Gastrocnemius medialis (tissue), 4 donors: ENCODE measurements at regions not wholly inside any gene's neighbourhood (a gene's known extent, or its start where the extent isn't known, plus 50 kb on each side); places are given as distances from the start of the nearest gene placed in this dataset.

Source experiments
- ATAC-seq, 2 donors: fragments of 150-250 bp; one replicate each; pipeline ENCODE4 v1.9.1; 2016
- DNase-seq, 2 donors: peaks; one replicate each; pipeline ENCODE4 v3.0.0-alpha.2; 2019
- H3K27ac ChIP-seq, 4 donors: fragments of 200-600 bp; sonication (generic); 1 replicate in 1 of 4; 2 replicates in 3 of 4; pipeline ENCODE4 v1.5.1; 2016 to 2018; ENCODE audit warnings: mild to moderate bottlenecking in 2 of 4, moderate library complexity in 1 of 4
- H3K27me3 ChIP-seq, 3 donors: fragments of 200-600 bp; sonication (generic) in 2 of 3; 1 replicate in 1 of 3; 2 replicates in 2 of 3; pipeline versions ENCODE4 v1.5.1 to v1.6.0; 2016 to 2019; ENCODE audit warnings: mild to moderate bottlenecking in 1 of 3, moderate library complexity in 1 of 3
- H3K36me3 ChIP-seq, 2 donors: fragments of 200-600 bp; sonication (generic) in 1 of 2; one replicate each; pipeline ENCODE4 v1.5.1; 2017 to 2018
- H3K4me1 ChIP-seq, 2 donors: fragments of 200-600 bp; sonication (generic) in 1 of 2; one replicate each; pipeline ENCODE4 v1.5.1; 2016 to 2017; ENCODE audit warnings: mild to moderate bottlenecking in 2 of 2
- H3K4me3 ChIP-seq, 4 donors: fragments of 200-600 bp; sonication (generic) in 3 of 4; 1 replicate in 1 of 4; 2 replicates in 3 of 4; pipeline ENCODE4 v1.5.1; 2016 to 2019; ENCODE audit warnings: mild to moderate bottlenecking in 2 of 4
- H3K9me3 ChIP-seq, 3 donors: fragments of 200-600 bp; sonication (generic) in 2 of 3; 1 replicate in 1 of 3; 2 replicates in 2 of 3; pipeline ENCODE4 v1.5.1; 2016 to 2019
- POLR2A ChIP-seq, 2 donors: fragments of 450-650 bp; IDR thresholded peaks; one replicate each; pipeline ENCODE4 v1.6.1; 2017; ENCODE audit warnings: antibody characterized with exemption in 2 of 2, mild to moderate bottlenecking in 2 of 2, moderate library complexity in 2 of 2
- in situ Hi-C, 4 donors: fragments of 200-750 bp; cut with MboI; loops; one replicate each; pipeline versions ENCODE4 v1.15.0 to v1.8.0; 2017; ENCODE audit warnings: low sequenced_read_pairs in 4 of 4
- intact Hi-C: fragments of 100-400 bp; cut with DNase I; formaldehyde crosslinking; loops from one replicate; pipeline ENCODE4 v1.15.1; 2023; ENCODE audit warnings: low total_unique reads
- TF ChIP-seq, protein P1 (sequence below), 5 experiments: fragments of 450-650 bp in 3 of 5; fragments of 200-600 bp in 2 of 5; sonication (generic) in 2 of 5; IDR thresholded peaks in 4 of 5; conservative IDR thresholded peaks in 1 of 5; 1 replicate in 4 of 5; 2 replicates in 1 of 5; pipeline ENCODE4 v1.5.1; 2016 to 2019; ENCODE audit warnings: antibody characterized with exemption in 5 of 5, mild to moderate bottlenecking in 3 of 5, moderate library complexity in 3 of 5

GRCh38 chr3:871651-872050 is 221.2 kb upstream of the CNTN6 start:
- Histone ChIP-seq H3K36me3 (no peaks in the 10 kb centered on the region), H3K4me3 (no peak overlapping the region), H3K27me3 (no peaks in the 10 kb centered on the region), H3K27ac (no peak overlapping the region), H3K4me1 (no peaks in the 10 kb centered on the region), H3K9me3 (no peaks in the 10 kb centered on the region)
- ATAC-seq, result no peak
- DNase-seq, result no peak
- no peak for TF ChIP-seq POLR2A (IDR thresholded peaks at IDR 0.05)
- TF ChIP-seq, protein P1, sequence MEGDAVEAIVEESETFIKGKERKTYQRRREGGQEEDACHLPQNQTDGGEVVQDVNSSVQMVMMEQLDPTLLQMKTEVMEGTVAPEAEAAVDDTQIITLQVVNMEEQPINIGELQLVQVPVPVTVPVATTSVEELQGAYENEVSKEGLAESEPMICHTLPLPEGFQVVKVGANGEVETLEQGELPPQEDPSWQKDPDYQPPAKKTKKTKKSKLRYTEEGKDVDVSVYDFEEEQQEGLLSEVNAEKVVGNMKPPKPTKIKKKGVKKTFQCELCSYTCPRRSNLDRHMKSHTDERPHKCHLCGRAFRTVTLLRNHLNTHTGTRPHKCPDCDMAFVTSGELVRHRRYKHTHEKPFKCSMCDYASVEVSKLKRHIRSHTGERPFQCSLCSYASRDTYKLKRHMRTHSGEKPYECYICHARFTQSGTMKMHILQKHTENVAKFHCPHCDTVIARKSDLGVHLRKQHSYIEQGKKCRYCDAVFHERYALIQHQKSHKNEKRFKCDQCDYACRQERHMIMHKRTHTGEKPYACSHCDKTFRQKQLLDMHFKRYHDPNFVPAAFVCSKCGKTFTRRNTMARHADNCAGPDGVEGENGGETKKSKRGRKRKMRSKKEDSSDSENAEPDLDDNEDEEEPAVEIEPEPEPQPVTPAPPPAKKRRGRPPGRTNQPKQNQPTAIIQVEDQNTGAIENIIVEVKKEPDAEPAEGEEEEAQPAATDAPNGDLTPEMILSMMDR (IDR thresholded peaks at IDR 0.05 in 4 of 5, conservative IDR thresholded peaks at IDR 0.05 in 1 of 5), result no peak
- intact Hi-C loops, result no loop called here
- in situ Hi-C loops, result no loop called here

- no peak for TF ChIP-seq POLR2A (IDR thresholded peaks at IDR 0.05)
- TF ChIP-seq, protein P1 (IDR thresholded peaks at IDR 0.05 in 4 of 5, conservative IDR thresholded peaks at IDR 0.05 in 1 of 5), result no peak
- H3K27me3 ChIP-seq, result no peaks in the 10 kb centered on the region
- ATAC-seq (no peak), DNase-seq (no peak)
- H3K9me3 ChIP-seq, result no peaks in the 10 kb centered on the region
- intact Hi-C loops (no loop called here), in situ Hi-C loops (no loop called here)
- no peaks in the 10 kb centered on the region for H3K4me1 ChIP-seq
- no peak overlapping the region for H3K4me3 ChIP-seq
- H3K36me3 ChIP-seq, result no peaks in the 10 kb centered on the region
- no peak overlapping the region for H3K27ac ChIP-seq
These were observed 215.8 kb upstream of the CNTN6 start for GRCh38 chr3:877001-877400.

DNA sequence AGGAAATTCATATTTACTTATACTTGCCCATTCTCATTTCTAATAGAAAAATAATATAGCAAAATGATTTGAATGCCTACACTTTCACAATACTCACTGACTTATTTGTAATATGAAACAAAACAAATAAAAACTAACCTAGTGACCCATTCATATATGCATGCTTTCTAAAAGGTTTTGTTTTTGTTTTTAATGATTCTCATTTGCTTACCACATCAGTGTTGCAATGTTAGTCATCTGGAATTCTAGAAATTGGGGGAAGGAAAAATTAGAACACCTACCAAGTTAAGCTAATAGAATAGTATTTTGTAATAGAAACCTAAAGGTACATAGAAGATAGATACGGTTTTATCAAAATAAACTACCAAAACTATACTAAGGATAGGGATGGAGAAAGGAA is 214.1 kb upstream of the CNTN6 start:
- no peak for TF ChIP-seq POLR2A (IDR thresholded peaks at IDR 0.05)
- TF ChIP-seq, protein P1 (IDR thresholded peaks at IDR 0.05 in 4 of 5, conservative IDR thresholded peaks at IDR 0.05 in 1 of 5), result no peak
- H3K27ac ChIP-seq, result no peak overlapping the region
- H3K9me3 ChIP-seq, result no peaks in the 10 kb centered on the region
- in situ Hi-C loops, result no loop called here
- no peak overlapping the region for H3K4me3 ChIP-seq
- DNase-seq (no peak), ATAC-seq (no peak)
- no peaks in the 10 kb centered on the region for H3K4me1 ChIP-seq
- no peaks in the 10 kb centered on the region for H3K27me3 ChIP-seq
- intact Hi-C loops, result no loop called here
- no peaks in the 10 kb centered on the region for H3K36me3 ChIP-seq

- intact Hi-C loops (no loop called here), in situ Hi-C loops (no loop called here)
- H3K4me3 ChIP-seq, result no peak overlapping the region
- TF ChIP-seq, protein P1 (IDR thresholded peaks at IDR 0.05 in 4 of 5, conservative IDR thresholded peaks at IDR 0.05 in 1 of 5), result no peak
- no peak for TF ChIP-seq POLR2A (IDR thresholded peaks at IDR 0.05)
- H3K27me3 ChIP-seq, result no peaks in the 10 kb centered on the region
- DNase-seq (no peak), ATAC-seq (no peak)
- H3K27ac ChIP-seq, result no peak overlapping the region
- H3K36me3 ChIP-seq, result no peaks in the 10 kb centered on the region
- no peaks in the 10 kb centered on the region for H3K4me1 ChIP-seq
- H3K9me3 ChIP-seq, result no peaks in the 10 kb centered on the region
These were observed 212.5 kb upstream of the CNTN6 start for GRCh38 chr3:880371-880770.

- Histone ChIP-seq H3K4me1 (no peaks in the 10 kb centered on the region), H3K36me3 (no peaks in the 10 kb centered on the region), H3K9me3 (no peaks in the 10 kb centered on the region), H3K4me3 (no peak overlapping the region), H3K27me3 (no peaks in the 10 kb centered on the region), H3K27ac (no peak overlapping the region)
- DNase-seq, result no peak
- in situ Hi-C loops, result no loop called here
- intact Hi-C loops, result no loop called here
- ATAC-seq, result no peak
- TF ChIP-seq POLR2A (IDR thresholded peaks at IDR 0.05), result no peak
- TF ChIP-seq, protein P1 (IDR thresholded peaks at IDR 0.05 in 4 of 5, conservative IDR thresholded peaks at IDR 0.05 in 1 of 5), result no peak
These were observed 210.3 kb upstream of the CNTN6 start for GRCh38 chr3:882533-882932.
